OCI-LY7 (cell line): ENCODE measurements at regions not wholly inside any gene's neighbourhood (a gene's known extent, or its start where the extent isn't known, plus 50 kb on each side); places are given as distances from the start of the nearest gene placed in this dataset.

ENCODE experiments used
- CTCF ChIP-seq: fragments of 200-600 bp; sonication (generic); conservative IDR thresholded peaks from 2 replicates; pipeline ENCODE4 v1.5.1; 2014; ENCODE audit warnings: mild to moderate bottlenecking, antibody characterized with exemption, low read length, moderate library complexity, mixed read lengths
- EZH2phosphoT487 ChIP-seq: fragments of 200-600 bp; sonication (generic); IDR thresholded peaks from 2 replicates; pipeline ENCODE4 v1.6.1; 2018; ENCODE audit warnings: low read depth, borderline replicate concordance, mild to moderate bottlenecking, mixed run types, antibody characterized with exemption, low read length, moderate library complexity, mixed read lengths

GRCh38 chr5:67702008-67702407 is 505.4 kb upstream of the CD180 start:
- TF ChIP-seq CTCF (no peak), EZH2phosphoT487 (no peak)
